A549 (cell line): ENCODE measurements at regions not wholly inside any gene's neighbourhood (a gene's known extent, or its start where the extent isn't known, plus 50 kb on each side); places are given as distances from the start of the nearest gene placed in this dataset.

Source experiments
- ATAC-seq, 2 experiments: fragments of 200-7000 bp in 1 of 2; fragments of >200 bp in 1 of 2; cut with Nextera tagmentation in 1 of 2; cut with Tn5 transposase in 1 of 2; 3 replicates each; pipeline versions ENCODE4 v1.8.0 to v1.9.1; 2018 to 2020; ENCODE audit warnings: mild to moderate bottlenecking in 1 of 2, moderate library complexity in 1 of 2
- CTCF ChIA-PET: fragments of 300-600 bp; sonication (Branson Sonifier 250); formaldehyde crosslinking; extraction: SDS; loops from one replicate; lab custom pipeline; 2021; ENCODE audit warnings: antibody characterized with exemption, inconsistent platforms; lab: Yijun Ruan, JAX
- POLR2A ChIA-PET: fragments of 350-600 bp; formaldehyde crosslinking; extraction: SDS; loops from one replicate; lab custom pipeline; 2021; ENCODE audit warnings: antibody characterized with exemption, inconsistent platforms; lab: Yijun Ruan, JAX
- DNase-seq, 2 experiments: peaks; one replicate each; pipeline versions ENCODE4 v3.0.0 to v3.0.0-alpha.2; 2011 to 2016; ENCODE audit warnings: low read depth in 1 of 2, low spot score in 1 of 2
- FAIRE-seq: peaks from 2 replicates; lab custom pipeline; 2011; peaks lifted over from hg19 to GRCh38; lab: Jason Lieb, UNC
- H3K27ac ChIP-seq, 2 experiments: fragments of >200 bp; sonication (Bioruptor Twin); formaldehyde crosslinking; 3 replicates each; pipeline ENCODE4 v1.5.1; 2016 to 2017
- H3K4me1 ChIP-seq: fragments of >200 bp; sonication (Bioruptor Twin); formaldehyde crosslinking; 3 replicates; pipeline ENCODE4 v1.6.1; 2016
- H3K4me2 ChIP-seq: fragments of >200 bp; sonication (Bioruptor Twin); formaldehyde crosslinking; 3 replicates; pipeline ENCODE4 v1.6.1; 2016
- H3K4me3 ChIP-seq: fragments of >200 bp; sonication (Bioruptor Twin); formaldehyde crosslinking; 3 replicates; pipeline ENCODE4 v1.5.1; 2016
- H3K9me3 ChIP-seq: fragments of >200 bp; sonication (Bioruptor Twin); formaldehyde crosslinking; 3 replicates; pipeline ENCODE4 v1.6.1; 2016
- CBX8 ChIP-seq: fragments of 200-600 bp; sonication (generic); IDR thresholded peaks from 2 replicates; pipeline ENCODE4 v1.6.1; 2016
- CEBPB ChIP-seq, 2 experiments: fragments of >200 bp in 1 of 2; sonication (Bioruptor Twin) in 1 of 2; formaldehyde crosslinking in 1 of 2; IDR thresholded peaks; 2 replicates each; pipeline ENCODE4 v1.6.1; 2012 to 2016
- EHF ChIP-seq: fragments of 250-450 bp; sonication (Bioruptor Pico); IDR thresholded peaks from 2 replicates; pipeline ENCODE4 v1.5.0; 2020; ENCODE audit warnings: mild to moderate bottlenecking
- EHMT2 ChIP-seq: fragments of 200-600 bp; sonication (generic); IDR thresholded peaks from 2 replicates; pipeline ENCODE4 v1.6.1; 2016; ENCODE audit warnings: antibody characterized with exemption, low read depth, mild to moderate bottlenecking, moderate library complexity
- FOSL2 ChIP-seq, 2 experiments: fragments of 450-650 bp in 1 of 2; fragments of >200 bp in 1 of 2; sonication (Bioruptor Twin) in 1 of 2; formaldehyde crosslinking; IDR thresholded peaks; 2 replicates each; pipeline versions ENCODE4 v1.5.0 to v1.6.1; 2016 to 2020; ENCODE audit warnings: mild to moderate bottlenecking in 1 of 2, moderate library complexity in 1 of 2
- FOXS1 ChIP-seq: fragments of 250-450 bp; sonication (Bioruptor Pico); IDR thresholded peaks from 2 replicates; pipeline ENCODE4 v1.5.0; 2020; ENCODE audit warnings: mild to moderate bottlenecking, moderate library complexity
- HMGXB4 ChIP-seq: fragments of 250-450 bp; sonication (Bioruptor Pico); IDR thresholded peaks from 2 replicates; pipeline ENCODE4 v1.5.0; 2021; ENCODE audit warnings: mild to moderate bottlenecking, moderate library complexity, borderline replicate concordance
- HOXB13 ChIP-seq: fragments of 250-450 bp; sonication (Bioruptor Pico); IDR thresholded peaks from 2 replicates; pipeline ENCODE4 v1.5.0; 2020; ENCODE audit warnings: low read depth, mild to moderate bottlenecking, moderate library complexity
- JUN ChIP-seq, 2 experiments: fragments of >200 bp; sonication (Bioruptor Twin); formaldehyde crosslinking; IDR thresholded peaks; 2 replicates in 1 of 2; 3 replicates in 1 of 2; pipeline ENCODE4 v1.6.1; 2016 to 2017
- MYC ChIP-seq: IDR thresholded peaks from 2 replicates; pipeline ENCODE4 v1.6.1; 2012; ENCODE audit warnings: mild to moderate bottlenecking, inconsistent platforms, low read length, improper control_type of control experiment, borderline replicate concordance
- NFE2L2 ChIP-seq: fragments of 150-350 bp; conservative IDR thresholded peaks from 2 replicates; pipeline ENCODE4 v1.6.1; 2014; ENCODE audit warnings: low read length
- PHF8 ChIP-seq: fragments of 200-600 bp; sonication (generic); IDR thresholded peaks from 2 replicates; pipeline ENCODE4 v1.6.1; 2016; ENCODE audit warnings: low read depth, mild to moderate bottlenecking, antibody characterized with exemption, moderate library complexity, borderline replicate concordance
- POLR2A ChIP-seq: IDR thresholded peaks from 2 replicates; pipeline ENCODE4 v1.6.1; 2012; ENCODE audit warnings: mild to moderate bottlenecking, low read length
- POLR2AphosphoS2 ChIP-seq: conservative IDR thresholded peaks from 2 replicates; pipeline ENCODE4 v1.6.1; 2012; ENCODE audit warnings: low read length, improper control_type of control experiment, inconsistent platforms
- RARB ChIP-seq: fragments of 250-450 bp; sonication (Bioruptor Pico); IDR thresholded peaks from 2 replicates; pipeline ENCODE4 v1.8.0; 2021; ENCODE audit warnings: mild to moderate bottlenecking, moderate library complexity
- RCOR1 ChIP-seq: fragments of 150-350 bp; IDR thresholded peaks from 2 replicates; pipeline ENCODE4 v1.6.1; 2014; ENCODE audit warnings: antibody characterized with exemption, low read length, low read depth
- RFX5 ChIP-seq: fragments of 450-650 bp; IDR thresholded peaks from 2 replicates; pipeline ENCODE4 v1.7.1; 2014; ENCODE audit warnings: antibody characterized with exemption, mild to moderate bottlenecking, moderate library complexity
- TFCP2L1 ChIP-seq: fragments of 250-450 bp; sonication (Bioruptor Pico); IDR thresholded peaks from 2 replicates; pipeline ENCODE4 v1.5.0; 2021; ENCODE audit warnings: mild to moderate bottlenecking
- ZC3H11A ChIP-seq: fragments of 450-650 bp; IDR thresholded peaks from 2 replicates; pipeline ENCODE4 v1.6.1; 2014; ENCODE audit warnings: antibody characterized with exemption, mild to moderate bottlenecking
- ZFP36 ChIP-seq: fragments of 450-650 bp; IDR thresholded peaks from 2 replicates; pipeline ENCODE4 v1.6.1; 2014; ENCODE audit warnings: borderline replicate concordance; ENCODE audit not compliant: partially characterized antibody
- WGBS: methylation state at CpG from one replicate; pipeline ENCODE4 v1.1.6; 2017; ENCODE audit errors: missing lambda C conversion rate; 5-methylcytosine and 5-hydroxymethylcytosine counted together
- TF ChIP-seq, protein P1 (sequence below): fragments of 450-650 bp; IDR thresholded peaks from 2 replicates; pipeline ENCODE4 v1.6.1; 2014; ENCODE audit warnings: antibody characterized with exemption
- TF ChIP-seq, protein P2 (sequence below): fragments of 200-600 bp; sonication (generic); IDR thresholded peaks from 2 replicates; pipeline ENCODE4 v1.6.1; 2016; ENCODE audit warnings: antibody characterized with exemption, mild to moderate bottlenecking, moderate library complexity
- TF ChIP-seq, protein P3 (sequence below): IDR thresholded peaks from 2 replicates; pipeline ENCODE4 v1.6.1; 2012; ENCODE audit warnings: low read depth, borderline replicate concordance
- TF ChIP-seq, protein P4 (sequence below): IDR thresholded peaks from 2 replicates; pipeline ENCODE4 v1.6.1; 2012
- TF ChIP-seq, protein P5 (sequence below): fragments of >200 bp; sonication (Bioruptor Twin); formaldehyde crosslinking; IDR thresholded peaks from 3 replicates; pipeline ENCODE4 v1.6.1; 2016

GRCh38 chr17:17416007-17416399 lies 60.8 kb upstream of the MED9 start:
- peak overlapping the region; percentile 44 for H3K4me2 ChIP-seq
- FAIRE-seq = peak; percentile 90
- POLR2A ChIA-PET = no interaction called here
- H3K9me3 ChIP-seq = no peaks in the 10 kb centered on the region
- CTCF ChIA-PET = interaction anchor here (0.8 to 1.8 kb wide), 8 partner anchors 19 to 153 kb away, joined by 3 to 7 read pairs (median 3); no protein-coding TSS in a partner anchor
- peak; percentile 67 to 91; a peak in 5 of 6 replicates for ATAC-seq
- no peak overlapping the region for H3K4me3 ChIP-seq
- H3K27ac ChIP-seq = peak overlapping the region; percentile 76
- peaks cover 14% of the 10 kb centered on the region for H3K4me1 ChIP-seq
- TF ChIP-seq, protein P1, sequence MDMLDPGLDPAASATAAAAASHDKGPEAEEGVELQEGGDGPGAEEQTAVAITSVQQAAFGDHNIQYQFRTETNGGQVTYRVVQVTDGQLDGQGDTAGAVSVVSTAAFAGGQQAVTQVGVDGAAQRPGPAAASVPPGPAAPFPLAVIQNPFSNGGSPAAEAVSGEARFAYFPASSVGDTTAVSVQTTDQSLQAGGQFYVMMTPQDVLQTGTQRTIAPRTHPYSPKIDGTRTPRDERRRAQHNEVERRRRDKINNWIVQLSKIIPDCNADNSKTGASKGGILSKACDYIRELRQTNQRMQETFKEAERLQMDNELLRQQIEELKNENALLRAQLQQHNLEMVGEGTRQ = peak; percentile 87
- TF ChIP-seq, protein P2, sequence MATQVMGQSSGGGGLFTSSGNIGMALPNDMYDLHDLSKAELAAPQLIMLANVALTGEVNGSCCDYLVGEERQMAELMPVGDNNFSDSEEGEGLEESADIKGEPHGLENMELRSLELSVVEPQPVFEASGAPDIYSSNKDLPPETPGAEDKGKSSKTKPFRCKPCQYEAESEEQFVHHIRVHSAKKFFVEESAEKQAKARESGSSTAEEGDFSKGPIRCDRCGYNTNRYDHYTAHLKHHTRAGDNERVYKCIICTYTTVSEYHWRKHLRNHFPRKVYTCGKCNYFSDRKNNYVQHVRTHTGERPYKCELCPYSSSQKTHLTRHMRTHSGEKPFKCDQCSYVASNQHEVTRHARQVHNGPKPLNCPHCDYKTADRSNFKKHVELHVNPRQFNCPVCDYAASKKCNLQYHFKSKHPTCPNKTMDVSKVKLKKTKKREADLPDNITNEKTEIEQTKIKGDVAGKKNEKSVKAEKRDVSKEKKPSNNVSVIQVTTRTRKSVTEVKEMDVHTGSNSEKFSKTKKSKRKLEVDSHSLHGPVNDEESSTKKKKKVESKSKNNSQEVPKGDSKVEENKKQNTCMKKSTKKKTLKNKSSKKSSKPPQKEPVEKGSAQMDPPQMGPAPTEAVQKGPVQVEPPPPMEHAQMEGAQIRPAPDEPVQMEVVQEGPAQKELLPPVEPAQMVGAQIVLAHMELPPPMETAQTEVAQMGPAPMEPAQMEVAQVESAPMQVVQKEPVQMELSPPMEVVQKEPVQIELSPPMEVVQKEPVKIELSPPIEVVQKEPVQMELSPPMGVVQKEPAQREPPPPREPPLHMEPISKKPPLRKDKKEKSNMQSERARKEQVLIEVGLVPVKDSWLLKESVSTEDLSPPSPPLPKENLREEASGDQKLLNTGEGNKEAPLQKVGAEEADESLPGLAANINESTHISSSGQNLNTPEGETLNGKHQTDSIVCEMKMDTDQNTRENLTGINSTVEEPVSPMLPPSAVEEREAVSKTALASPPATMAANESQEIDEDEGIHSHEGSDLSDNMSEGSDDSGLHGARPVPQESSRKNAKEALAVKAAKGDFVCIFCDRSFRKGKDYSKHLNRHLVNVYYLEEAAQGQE = no peak
- 0 out of 2 replicates have a peak, but pooled peaks have one; percentile 46 for TF ChIP-seq EHMT2
- TF ChIP-seq CEBPB (IDR thresholded peaks at IDR 0.05) = peak; percentile 56 to 93; a peak in 3 of 4 replicates
- TF ChIP-seq CBX8 = no peak
- 65% methylated on average over 2 of the region's 2 CpGs for WGBS
- DNase-seq = peak; percentile 86 to 91

DNA sequence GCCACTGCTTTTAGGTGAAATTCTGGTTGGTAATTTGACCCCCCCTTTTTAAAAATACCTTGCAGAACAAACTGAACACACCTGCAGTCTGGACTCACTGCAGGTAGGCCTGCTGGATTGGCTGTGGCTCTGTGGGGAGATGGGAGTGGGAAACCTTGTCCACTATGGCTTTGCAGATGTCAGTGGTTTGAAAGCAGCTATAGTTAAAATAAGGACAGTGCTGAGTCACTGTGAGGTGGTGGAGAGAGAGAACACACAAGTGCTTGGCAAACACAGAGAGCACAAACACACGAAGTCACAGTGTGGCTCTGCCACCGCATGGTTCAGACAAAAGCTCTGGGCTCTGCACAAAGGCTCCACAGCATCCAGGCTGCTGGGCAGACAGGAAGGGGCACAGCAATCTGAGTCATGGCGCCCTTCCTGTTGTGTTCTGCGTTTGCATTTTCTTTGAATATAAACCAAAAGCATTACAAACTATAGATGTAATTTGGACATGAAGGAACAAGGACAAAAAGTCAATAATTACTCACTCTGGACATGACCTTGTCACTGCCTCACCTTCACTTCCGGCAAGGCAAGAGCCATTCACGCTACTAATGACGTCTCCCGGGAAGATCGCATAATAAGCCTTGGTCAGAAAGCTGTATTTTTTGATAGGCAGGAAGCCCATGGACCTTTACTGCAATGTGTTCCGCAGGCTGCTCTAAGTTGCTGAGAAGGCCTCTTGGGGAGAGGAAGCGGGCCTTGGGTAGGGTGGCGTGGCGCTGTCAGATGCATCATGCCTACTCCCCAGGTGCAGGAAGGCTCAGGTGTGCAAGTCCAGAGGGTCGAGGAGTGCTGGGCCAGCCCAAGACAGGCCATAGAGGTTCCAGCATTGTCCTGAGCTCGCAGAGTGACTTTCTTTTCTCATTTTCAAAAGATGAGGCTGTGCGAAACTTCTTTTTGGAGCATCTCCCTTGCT lies 60.1 kb upstream of the MED9 start:
- Histone ChIP-seq H3K4me2 (peak overlapping the region; percentile 44), H3K4me1 (peaks cover 14% of the 10 kb centered on the region), H3K4me3 (no peak overlapping the region), H3K9me3 (no peaks in the 10 kb centered on the region), H3K27ac (peak overlapping the region; percentile 76)
- WGBS = 77% methylated on average over 16 of the region's 16 CpGs
- ChIA-PET CTCF (interaction anchor here (0.7 to 1.8 kb wide), 10 partner anchors 20 to 196 kb away, joined by 3 to 6 read pairs (median 3); no protein-coding TSS in a partner anchor), POLR2A (interaction anchor here (1.1 kb wide), 1 partner anchor 80 kb away, joined by 5 read pairs; the partner anchor contains the start of gene RASD1)
- DNase-seq = peak; percentile 41 to 81
- FAIRE-seq = no peak
- ATAC-seq = peak; percentile 59 to 74; a peak in 4 of 6 replicates
- TF ChIP-seq FOXS1 (CRISPR knock-in tag) = peak; percentile 80
- no peak for TF ChIP-seq POLR2A
- TF ChIP-seq CEBPB (IDR thresholded peaks at IDR 0.05) = no peak
- no peak for TF ChIP-seq POLR2AphosphoS2
- TF ChIP-seq HMGXB4 (CRISPR knock-in tag) = no peak
- TF ChIP-seq, protein P3, sequence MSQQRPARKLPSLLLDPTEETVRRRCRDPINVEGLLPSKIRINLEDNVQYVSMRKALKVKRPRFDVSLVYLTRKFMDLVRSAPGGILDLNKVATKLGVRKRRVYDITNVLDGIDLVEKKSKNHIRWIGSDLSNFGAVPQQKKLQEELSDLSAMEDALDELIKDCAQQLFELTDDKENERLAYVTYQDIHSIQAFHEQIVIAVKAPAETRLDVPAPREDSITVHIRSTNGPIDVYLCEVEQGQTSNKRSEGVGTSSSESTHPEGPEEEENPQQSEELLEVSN = peak; percentile 80
- no peak for TF ChIP-seq FOSL2 (IDR thresholded peaks at IDR 0.05)
- TF ChIP-seq FOSL2 (CRISPR knock-in tag; IDR thresholded peaks at IDR 0.05) = peak; percentile 43
- TF ChIP-seq TFCP2L1 (CRISPR knock-in tag) = no peak
- TF ChIP-seq HOXB13 (CRISPR knock-in tag) = peak; percentile 84; the same call in 1 of the 2 replicates
- no peak for TF ChIP-seq ZFP36
- TF ChIP-seq MYC = no peak
- no peak for TF ChIP-seq EHMT2
- peak; percentile 67 for TF ChIP-seq RARB
- peak; percentile 49; the same call in 1 of the 2 replicates for TF ChIP-seq EHF (CRISPR knock-in tag)
- peak in 1 of 2 experiments; percentile 25; a peak in 1 of 5 replicates for TF ChIP-seq JUN (IDR thresholded peaks at IDR 0.05)
- TF ChIP-seq, protein P4, sequence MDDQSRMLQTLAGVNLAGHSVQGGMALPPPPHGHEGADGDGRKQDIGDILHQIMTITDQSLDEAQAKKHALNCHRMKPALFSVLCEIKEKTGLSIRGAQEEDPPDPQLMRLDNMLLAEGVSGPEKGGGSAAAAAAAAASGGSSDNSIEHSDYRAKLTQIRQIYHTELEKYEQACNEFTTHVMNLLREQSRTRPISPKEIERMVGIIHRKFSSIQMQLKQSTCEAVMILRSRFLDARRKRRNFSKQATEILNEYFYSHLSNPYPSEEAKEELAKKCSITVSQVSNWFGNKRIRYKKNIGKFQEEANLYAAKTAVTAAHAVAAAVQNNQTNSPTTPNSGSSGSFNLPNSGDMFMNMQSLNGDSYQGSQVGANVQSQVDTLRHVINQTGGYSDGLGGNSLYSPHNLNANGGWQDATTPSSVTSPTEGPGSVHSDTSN = no peak
- peak; percentile 84 for TF ChIP-seq NFE2L2
- TF ChIP-seq, protein P5, sequence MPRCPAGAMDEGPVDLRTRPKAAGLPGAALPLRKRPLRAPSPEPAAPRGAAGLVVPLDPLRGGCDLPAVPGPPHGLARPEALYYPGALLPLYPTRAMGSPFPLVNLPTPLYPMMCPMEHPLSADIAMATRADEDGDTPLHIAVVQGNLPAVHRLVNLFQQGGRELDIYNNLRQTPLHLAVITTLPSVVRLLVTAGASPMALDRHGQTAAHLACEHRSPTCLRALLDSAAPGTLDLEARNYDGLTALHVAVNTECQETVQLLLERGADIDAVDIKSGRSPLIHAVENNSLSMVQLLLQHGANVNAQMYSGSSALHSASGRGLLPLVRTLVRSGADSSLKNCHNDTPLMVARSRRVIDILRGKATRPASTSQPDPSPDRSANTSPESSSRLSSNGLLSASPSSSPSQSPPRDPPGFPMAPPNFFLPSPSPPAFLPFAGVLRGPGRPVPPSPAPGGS = no peak
- TF ChIP-seq PHF8 = no peak
- no peak for TF ChIP-seq RCOR1
- no peak for TF ChIP-seq RFX5
- no peak for TF ChIP-seq ZC3H11A
